ENCODE measurements at regions not wholly inside any gene's neighbourhood (a gene's known extent, or its start where the extent isn't known, plus 50 kb on each side); places are given as distances from the start of the nearest gene placed in this dataset.

GRCh38 chr2:226073496-226074160, 674.1 kb downstream of the NYAP2 start:
- DNase-seq (ENCODE audit: low read depth), result peak; percentile 14
- no peak overlapping the region for H3K4me3 ChIP-seq (ENCODE audit: control insufficient read depth, low read depth, low read length)
- no peak for TF ChIP-seq CTCF (conservative IDR thresholded peaks at IDR 0.05; ENCODE audit: control insufficient read depth, insufficient read depth, low read depth, low read length)

- DNase-seq (ENCODE audit: low read depth), result no peak
- TF ChIP-seq CTCF (conservative IDR thresholded peaks at IDR 0.05; ENCODE audit: control insufficient read depth, insufficient read depth, low read depth, low read length), result no peak
- no peak overlapping the region for H3K4me3 ChIP-seq (ENCODE audit: control insufficient read depth, low read depth, low read length)
These were observed 667.4 kb downstream of the NYAP2 start for GRCh38 chr2:226066873-226067272.

- H3K4me3 ChIP-seq (ENCODE audit: control insufficient read depth, low read depth, low read length), result no peak overlapping the region
- no peak for DNase-seq (ENCODE audit: low read depth)
- no peak for TF ChIP-seq CTCF (conservative IDR thresholded peaks at IDR 0.05; ENCODE audit: control insufficient read depth, insufficient read depth, low read depth, low read length)
These were observed 666.9 kb downstream of the NYAP2 start for GRCh38 chr2:226066391-226066790.

- TF ChIP-seq CTCF (conservative IDR thresholded peaks at IDR 0.05; ENCODE audit: control insufficient read depth, insufficient read depth, low read depth, low read length), result no peak
- no peak for DNase-seq (ENCODE audit: low read depth)
- H3K4me3 ChIP-seq (ENCODE audit: control insufficient read depth, low read depth, low read length), result no peak overlapping the region
These were observed 665.5 kb downstream of the NYAP2 start for GRCh38 chr2:226064932-226065570.

GRCh38 chr2:226063704-226064440, 664.4 kb downstream of the NYAP2 start:
- no peak overlapping the region for H3K4me3 ChIP-seq (ENCODE audit: control insufficient read depth, low read depth, low read length)
- DNase-seq (ENCODE audit: low read depth), result peak; percentile 85
- TF ChIP-seq CTCF (conservative IDR thresholded peaks at IDR 0.05; ENCODE audit: control insufficient read depth, insufficient read depth, low read depth, low read length), result no peak

- DNase-seq (ENCODE audit: low read depth), result no peak
- no peak for TF ChIP-seq CTCF (conservative IDR thresholded peaks at IDR 0.05; ENCODE audit: control insufficient read depth, insufficient read depth, low read depth, low read length)
- no peak overlapping the region for H3K4me3 ChIP-seq (ENCODE audit: control insufficient read depth, low read depth, low read length)
These were observed 660.6 kb downstream of the NYAP2 start for GRCh38 chr2:226059961-226060627.
